Ishikawa (cell line): ENCODE measurements at regions not wholly inside any gene's neighbourhood (a gene's known extent, or its start where the extent isn't known, plus 50 kb on each side); places are given as distances from the start of the nearest gene placed in this dataset.

ENCODE experiments used
- CEBPB ChIP-seq: IDR thresholded peaks from 2 replicates; pipeline ENCODE4 v1.6.1; 2012
- CREB1 ChIP-seq: IDR thresholded peaks from 2 replicates; pipeline ENCODE4 v1.6.1; 2012; ENCODE audit warnings: low read depth
- EGR1 ChIP-seq: IDR thresholded peaks from 2 replicates; pipeline ENCODE4 v1.6.1; 2012
- EP300 ChIP-seq: IDR thresholded peaks from 2 replicates; pipeline ENCODE4 v1.6.1; 2012; ENCODE audit warnings: borderline replicate concordance
- FOXM1 ChIP-seq: IDR thresholded peaks from 2 replicates; pipeline ENCODE4 v1.6.1; 2012; ENCODE audit warnings: low read depth, borderline replicate concordance
- MAX ChIP-seq: IDR thresholded peaks from 2 replicates; pipeline ENCODE4 v1.6.1; 2012
- NFIC ChIP-seq: IDR thresholded peaks from 2 replicates; pipeline ENCODE4 v1.6.1; 2012
- RAD21 ChIP-seq: IDR thresholded peaks from 2 replicates; pipeline ENCODE4 v1.6.1; 2012; ENCODE audit warnings: low read depth
- REST ChIP-seq: IDR thresholded peaks from 2 replicates; pipeline ENCODE4 v1.6.1; 2012; ENCODE audit warnings: low read depth, mild to moderate bottlenecking
- TAF1 ChIP-seq: IDR thresholded peaks from 2 replicates; pipeline ENCODE4 v1.6.1; 2012; ENCODE audit warnings: low read depth, mild to moderate bottlenecking
- TCF12 ChIP-seq: IDR thresholded peaks from 2 replicates; pipeline ENCODE4 v1.6.1; 2012; ENCODE audit warnings: low read depth
- TEAD4 ChIP-seq: IDR thresholded peaks from 2 replicates; pipeline ENCODE4 v1.6.1; 2012
- USF1 ChIP-seq: IDR thresholded peaks from 2 replicates; pipeline ENCODE4 v1.6.1; 2012
- YY1 ChIP-seq: IDR thresholded peaks from 2 replicates; pipeline ENCODE4 v1.6.1; 2012; ENCODE audit warnings: low read depth
- ZBTB7A ChIP-seq: IDR thresholded peaks from 2 replicates; pipeline ENCODE4 v1.6.1; 2012; ENCODE audit warnings: low read depth

GRCh38 chr14:87008965-87009364 lies 984.0 kb downstream of the GALC start:
- TF ChIP-seq FOXM1, result no peak
- TF ChIP-seq NFIC, result no peak
- TF ChIP-seq EP300, result no peak
- no peak for TF ChIP-seq USF1
- no peak for TF ChIP-seq REST
- TF ChIP-seq CREB1, result no peak
- TF ChIP-seq YY1, result no peak
- no peak for TF ChIP-seq CEBPB
- TF ChIP-seq ZBTB7A, result no peak
- no peak for TF ChIP-seq EGR1
- TF ChIP-seq TAF1, result no peak
- TF ChIP-seq TEAD4, result no peak
- no peak for TF ChIP-seq MAX
- no peak for TF ChIP-seq TCF12
- TF ChIP-seq RAD21, result no peak

- TF ChIP-seq USF1 (no peak), CEBPB (no peak), ZBTB7A (no peak), TAF1 (no peak), EGR1 (no peak), YY1 (no peak), CREB1 (no peak), NFIC (no peak), TEAD4 (no peak), EP300 (no peak), RAD21 (no peak), MAX (no peak), FOXM1 (no peak), REST (no peak), TCF12 (no peak)
Measured at GRCh38 chr14:87005280-87005679, 987.7 kb downstream of the GALC start.

GRCh38 chr14:87002776-87003175 lies 990.2 kb downstream of the GALC start:
- no peak for TF ChIP-seq CREB1
- TF ChIP-seq REST, result no peak
- TF ChIP-seq YY1, result no peak
- no peak for TF ChIP-seq FOXM1
- no peak for TF ChIP-seq EGR1
- TF ChIP-seq TAF1, result no peak
- TF ChIP-seq TEAD4, result no peak
- TF ChIP-seq CEBPB, result no peak
- no peak for TF ChIP-seq TCF12
- TF ChIP-seq EP300, result no peak
- no peak for TF ChIP-seq RAD21
- no peak for TF ChIP-seq NFIC

- TF ChIP-seq NFIC (no peak), CREB1 (no peak), MAX (no peak), YY1 (no peak), EP300 (no peak), RAD21 (no peak)
Measured at GRCh38 chr14:87001333-87001732, 991.6 kb downstream of the GALC start.
